ENCODE measurements at regions not wholly inside any gene's neighbourhood (a gene's known extent, or its start where the extent isn't known, plus 50 kb on each side); places are given as distances from the start of the nearest gene placed in this dataset.

DNA sequence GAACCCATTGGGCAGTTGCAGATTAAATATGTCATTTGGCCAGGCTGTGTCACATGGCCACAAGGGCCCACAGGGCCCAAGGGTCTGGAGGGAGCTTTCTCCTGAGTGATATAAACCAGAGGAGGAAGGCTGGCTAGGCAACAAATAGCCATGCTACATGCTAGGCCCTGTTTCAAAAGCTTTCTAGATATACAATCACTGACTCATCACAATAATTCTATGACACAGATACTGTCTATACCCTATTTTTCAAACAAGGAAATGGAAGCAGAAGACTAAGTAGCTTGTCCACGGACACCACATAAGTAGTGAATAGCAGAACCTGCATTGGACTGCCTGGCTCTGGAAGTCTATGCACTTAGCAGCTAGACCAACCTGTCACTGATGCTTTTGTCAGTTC, 625.4 kb downstream of the NTRK3 start:
- no peak for DNase-seq (ENCODE audit: low spot score)

DNA sequence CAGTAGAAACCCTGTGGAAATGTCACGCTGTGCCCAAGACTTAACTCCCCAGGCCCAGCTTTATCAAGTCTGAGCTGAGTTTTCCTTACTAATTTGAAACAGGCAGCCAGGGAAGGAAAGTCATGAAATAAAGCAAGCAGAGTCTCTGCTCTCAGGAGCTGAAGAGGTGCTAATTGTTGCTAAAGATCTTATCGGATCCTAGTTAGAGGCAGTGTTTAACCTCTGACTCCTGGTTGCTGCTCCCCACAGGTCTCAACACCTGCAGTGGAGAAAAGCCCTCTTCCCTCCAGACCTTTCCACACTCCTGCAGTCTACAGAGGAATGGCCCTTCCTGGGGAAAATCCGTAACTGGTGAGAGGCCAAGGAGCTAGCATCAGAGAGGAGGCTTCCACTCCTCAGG, 628.2 kb downstream of the NTRK3 start:
- no peak for DNase-seq (ENCODE audit: low spot score)

DNA sequence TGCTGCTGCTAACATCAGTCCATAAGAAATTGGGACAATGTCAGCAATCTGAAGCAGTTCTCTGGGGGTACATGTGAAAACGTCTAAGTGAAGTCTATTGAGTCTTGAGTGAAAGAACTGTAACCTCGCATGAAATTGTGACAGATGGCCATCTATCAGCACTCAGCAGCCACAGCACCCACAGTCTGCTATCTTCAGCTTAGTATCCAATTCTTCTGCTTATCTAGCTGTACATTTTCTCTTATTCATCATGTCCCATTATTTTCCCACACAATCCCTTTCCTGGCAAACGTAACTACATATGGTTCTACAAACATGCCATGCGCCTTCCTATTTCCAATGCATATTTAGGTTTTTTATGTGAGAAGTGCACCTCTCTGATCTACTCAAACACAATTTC, 629.7 kb downstream of the NTRK3 start:
- DNase-seq (ENCODE audit: low spot score), result no peak

DNA sequence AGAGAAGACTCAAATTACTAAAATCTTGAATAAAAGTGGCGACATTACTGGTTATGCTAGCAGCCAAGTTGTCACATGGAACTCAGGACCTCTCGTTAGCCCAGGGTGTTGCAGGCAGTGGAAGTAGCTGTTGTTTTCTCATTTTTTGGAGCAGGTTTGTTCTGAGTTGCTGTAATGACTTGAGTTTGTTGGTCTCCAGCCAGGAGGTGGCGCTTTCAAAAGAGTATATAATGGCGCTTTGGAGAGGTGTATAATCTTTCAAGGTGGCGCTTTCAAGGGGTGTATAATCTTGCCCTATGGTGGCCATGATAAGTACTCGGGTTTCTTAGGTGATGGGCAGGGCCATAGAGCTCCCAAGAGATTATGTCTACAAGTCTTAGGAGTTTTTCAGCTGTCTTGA, 632.7 kb downstream of the NTRK3 start:
- DNase-seq (ENCODE audit: low spot score), result no peak

DNA sequence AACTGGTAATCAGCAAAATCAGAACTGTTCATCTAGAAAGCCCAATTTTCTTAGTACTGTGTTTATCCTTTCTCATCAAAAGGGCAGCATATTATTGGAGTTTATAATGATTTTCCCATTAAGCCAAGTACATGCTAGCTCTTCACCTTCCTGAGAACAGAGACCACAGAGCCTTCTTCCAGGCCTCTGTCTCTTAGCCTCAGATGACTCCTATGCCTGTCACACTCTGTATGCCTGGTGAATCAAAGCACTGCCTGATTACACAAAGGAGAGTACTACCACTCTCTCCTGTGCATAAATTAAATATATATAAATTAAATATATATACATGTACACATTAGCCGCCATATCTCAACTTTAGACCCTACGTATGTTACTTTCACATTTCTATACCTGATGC, 636.1 kb downstream of the NTRK3 start:
- no peak for DNase-seq (ENCODE audit: low spot score)

DNA sequence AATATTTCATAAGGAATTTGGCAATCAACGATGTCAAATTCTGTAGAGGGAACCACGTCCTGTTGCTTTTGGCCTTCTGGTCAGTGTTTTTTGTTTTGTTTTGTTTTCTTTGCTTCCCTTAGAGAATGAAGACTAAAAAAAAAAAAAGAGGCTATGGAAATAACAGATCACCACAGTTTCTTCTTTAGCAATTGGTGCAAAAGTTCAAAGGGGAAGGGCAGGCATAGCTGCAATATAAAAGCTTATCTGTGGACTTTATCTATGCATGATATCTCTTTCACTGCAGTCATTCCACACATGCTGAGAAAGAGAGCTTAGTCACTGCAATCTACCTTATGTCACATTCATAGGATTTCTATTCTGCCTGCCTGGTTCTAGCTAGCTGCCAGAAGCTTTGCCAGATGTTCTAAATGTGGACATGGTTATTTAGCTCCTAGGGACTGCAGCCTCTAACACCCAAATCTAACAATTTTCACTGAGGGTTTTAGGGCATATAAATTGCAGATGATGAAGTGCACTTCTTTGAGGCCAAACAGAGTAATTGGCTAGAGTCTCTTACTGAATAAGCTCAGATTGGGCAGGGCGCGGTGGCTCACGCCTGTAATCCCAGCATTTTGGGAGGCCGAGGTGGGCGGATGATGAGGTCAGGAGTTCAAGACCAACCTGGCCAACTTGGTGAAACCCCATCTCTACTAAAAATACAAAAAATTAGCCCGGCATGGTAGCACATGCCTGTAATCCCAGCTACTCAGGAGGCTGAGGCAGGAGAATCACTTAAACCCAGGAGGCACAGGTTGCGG, 637.2 kb downstream of the NTRK3 start:
- no peak for DNase-seq (ENCODE audit: low spot score)

DNA sequence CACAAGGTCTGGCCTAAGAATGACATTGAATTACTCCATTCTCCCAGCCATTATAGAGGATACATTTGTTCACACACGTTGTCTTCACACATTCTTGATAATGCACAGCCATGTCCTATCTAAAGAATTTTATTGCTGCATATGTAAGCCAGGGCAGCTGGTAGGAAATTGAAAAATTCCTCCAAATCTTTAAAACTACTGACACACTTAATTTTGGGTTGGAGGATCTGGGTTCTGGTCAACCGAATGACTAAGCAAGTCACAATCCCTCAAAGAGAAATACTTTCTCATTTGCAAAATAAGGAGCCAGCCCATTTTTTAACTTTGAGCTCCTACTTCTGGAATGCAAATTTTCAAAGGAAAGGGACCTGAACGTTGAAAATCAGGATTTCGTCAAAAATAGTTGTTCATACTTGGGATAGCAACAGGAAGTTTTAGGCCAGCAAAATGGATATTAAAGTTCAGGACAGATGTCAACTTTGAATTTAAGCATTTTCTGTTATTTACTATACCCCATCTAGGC, 638.3 kb downstream of the NTRK3 start:
- no peak for DNase-seq (ENCODE audit: low spot score)

DNA sequence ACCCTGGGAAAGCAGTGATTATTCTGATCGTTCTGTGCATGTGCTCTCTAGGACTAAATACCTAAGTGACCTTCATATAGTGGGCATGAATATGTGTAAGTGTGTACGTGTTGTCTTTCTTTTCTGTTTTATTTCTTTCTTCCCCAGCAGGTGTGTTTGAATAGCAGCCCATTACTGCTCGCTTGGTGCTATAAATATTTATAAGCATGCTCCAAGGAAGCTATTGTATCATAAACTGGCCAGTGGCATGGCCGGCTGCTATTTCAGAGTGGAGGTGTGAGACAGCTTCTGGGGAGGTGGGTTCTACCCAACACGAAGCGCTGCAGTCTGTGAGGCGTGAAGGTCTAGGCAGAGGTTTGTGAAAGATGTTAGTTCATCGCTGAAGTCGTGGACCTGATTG, 641.8 kb downstream of the NTRK3 start:
- DNase-seq (ENCODE audit: low spot score), result no peak

DNA sequence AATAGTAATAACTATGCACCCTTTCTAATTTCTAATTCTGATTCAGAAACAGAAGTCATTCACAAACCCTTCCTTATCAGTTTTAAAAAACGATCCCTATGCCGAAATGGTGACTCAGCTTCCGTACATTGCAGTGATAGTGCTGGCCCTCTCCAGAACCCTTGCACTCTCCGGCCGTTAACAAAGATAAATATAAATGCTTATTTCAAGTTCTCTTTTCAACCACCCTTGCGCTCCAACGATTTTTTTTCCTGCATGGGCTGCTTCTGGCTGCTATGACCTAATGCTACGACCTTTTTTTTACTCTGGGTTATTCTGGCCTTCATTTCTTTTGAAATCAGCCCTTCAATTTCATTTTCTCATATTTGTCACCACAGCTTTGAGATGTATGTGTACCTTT, 646.2 kb downstream of the NTRK3 start:
- no peak for DNase-seq (ENCODE audit: low spot score)

DNA sequence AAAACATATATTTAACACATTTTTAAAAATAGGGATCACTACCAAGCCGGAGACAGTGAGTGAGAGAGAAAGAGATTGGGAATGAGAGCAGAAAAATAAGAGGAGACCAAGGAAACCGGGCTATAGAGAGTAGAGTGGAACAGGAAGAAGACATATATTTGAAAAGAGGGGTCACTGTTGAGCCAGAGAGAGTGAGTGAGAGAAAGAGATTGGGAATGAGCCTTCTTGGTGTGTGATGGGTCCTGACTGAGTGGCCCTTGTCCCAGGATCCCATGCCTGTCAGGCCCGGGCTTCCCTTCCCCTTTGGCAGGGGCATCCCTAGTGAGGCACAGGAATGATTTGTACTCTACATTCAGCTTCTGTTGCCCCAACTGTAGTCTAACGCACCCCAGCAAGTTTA, 646.6 kb downstream of the NTRK3 start:
- no peak for DNase-seq (ENCODE audit: low spot score)

DNA sequence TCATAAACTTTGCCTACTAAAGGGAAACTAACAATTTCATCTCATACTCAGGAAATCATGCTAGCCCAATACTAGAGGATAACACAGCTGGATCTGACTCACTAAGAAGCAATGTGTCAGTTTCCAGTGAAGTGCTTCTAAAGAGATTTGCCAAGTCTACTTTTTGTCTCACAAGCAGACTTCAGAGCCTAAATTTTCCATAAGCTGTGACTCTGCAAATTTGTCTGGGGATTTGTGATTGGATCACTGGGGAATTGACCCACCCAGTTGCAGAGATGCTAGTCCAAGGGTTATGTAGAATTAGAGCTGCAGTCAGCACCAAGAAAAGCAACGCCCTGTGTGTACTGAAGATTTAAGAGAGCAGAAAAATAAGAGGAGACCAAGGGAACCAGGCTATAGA, 647.1 kb downstream of the NTRK3 start:
- DNase-seq (ENCODE audit: low spot score), result no peak

DNA sequence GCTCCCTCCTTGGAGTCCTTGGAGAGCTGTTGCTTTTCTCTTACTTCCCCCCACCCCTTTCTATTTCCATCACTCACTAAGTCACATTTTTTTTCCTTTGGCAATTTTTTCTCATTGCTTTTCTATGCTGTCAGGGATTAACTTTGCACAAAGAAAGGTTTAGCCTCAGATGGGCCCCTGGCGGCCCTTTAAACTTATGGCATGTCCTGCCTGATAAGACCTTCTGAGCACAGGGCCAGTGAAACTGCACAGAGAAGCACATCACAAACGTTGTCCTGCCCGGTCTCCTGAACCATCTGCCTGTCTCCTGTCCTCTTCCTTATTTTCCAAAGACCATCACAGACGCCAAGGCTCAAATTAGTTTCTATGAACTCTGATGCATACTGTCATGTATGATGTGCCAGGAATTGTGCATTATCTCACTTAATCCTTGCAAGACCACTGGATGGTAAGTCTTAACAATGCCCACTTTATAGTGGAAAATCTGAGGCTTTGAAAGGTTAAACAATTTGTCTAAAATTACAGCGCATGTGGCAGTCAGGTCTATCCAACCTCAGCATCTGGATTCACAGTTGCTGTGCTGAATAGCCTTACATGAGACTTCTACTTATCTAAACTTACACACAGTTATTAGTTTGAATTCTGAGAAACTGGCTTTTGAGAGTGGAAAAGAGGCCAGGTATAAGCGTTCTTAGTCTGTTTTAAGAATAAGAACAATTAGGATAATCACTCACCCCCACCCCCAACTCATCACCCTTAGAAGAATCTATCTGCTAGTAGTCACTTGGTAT, 648.1 kb downstream of the NTRK3 start:
- DNase-seq (ENCODE audit: low spot score), result no peak

DNA sequence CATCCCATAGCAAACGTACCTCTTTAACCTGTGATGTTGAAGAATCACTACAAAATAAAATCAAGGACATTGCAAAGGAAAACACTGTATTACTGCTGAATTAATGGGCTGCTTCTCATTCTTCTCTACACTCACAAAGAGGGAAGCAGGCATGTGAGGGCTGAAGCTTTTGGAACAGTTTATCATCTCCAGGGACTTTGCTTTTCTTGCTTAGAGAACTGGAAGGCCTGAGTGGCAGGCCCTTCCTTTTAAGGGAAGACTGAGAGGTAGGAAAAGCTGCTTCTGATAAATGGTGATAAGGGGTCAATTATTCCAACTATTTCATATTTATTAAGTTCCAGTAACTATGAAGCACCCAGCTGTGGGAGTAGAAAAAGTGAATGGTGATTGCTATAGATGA, 649.6 kb downstream of the NTRK3 start:
- no peak for DNase-seq (ENCODE audit: low spot score)

DNA sequence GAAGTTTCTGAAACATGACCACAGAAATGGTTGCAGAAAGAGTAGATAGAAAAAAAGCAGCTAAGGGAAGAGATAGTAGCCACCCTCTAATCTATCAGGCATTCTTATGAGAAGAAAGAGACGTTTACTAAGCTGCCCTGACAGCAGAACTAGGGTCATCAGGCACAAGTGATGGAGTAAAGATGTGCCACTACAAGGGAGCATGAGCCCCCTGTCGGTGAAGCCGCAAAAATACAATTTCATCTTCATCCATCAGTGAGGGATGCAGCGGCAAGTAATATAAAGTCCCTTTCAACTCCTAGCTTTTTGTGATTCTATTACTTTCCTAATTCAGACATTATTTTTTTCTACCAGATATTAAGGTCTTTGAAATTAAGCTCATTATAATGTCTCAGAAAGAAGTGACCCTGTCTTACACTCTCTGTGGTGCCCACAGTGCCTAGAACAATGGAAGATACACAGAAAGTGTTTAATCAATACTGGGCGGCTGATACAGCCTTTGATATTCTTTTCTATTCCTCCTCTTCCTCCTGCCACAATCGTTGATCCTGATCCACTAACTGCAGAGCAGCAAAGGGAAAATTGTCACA, 651.6 kb downstream of the NTRK3 start:
- peak; percentile 8 for DNase-seq (ENCODE audit: low spot score)

DNA sequence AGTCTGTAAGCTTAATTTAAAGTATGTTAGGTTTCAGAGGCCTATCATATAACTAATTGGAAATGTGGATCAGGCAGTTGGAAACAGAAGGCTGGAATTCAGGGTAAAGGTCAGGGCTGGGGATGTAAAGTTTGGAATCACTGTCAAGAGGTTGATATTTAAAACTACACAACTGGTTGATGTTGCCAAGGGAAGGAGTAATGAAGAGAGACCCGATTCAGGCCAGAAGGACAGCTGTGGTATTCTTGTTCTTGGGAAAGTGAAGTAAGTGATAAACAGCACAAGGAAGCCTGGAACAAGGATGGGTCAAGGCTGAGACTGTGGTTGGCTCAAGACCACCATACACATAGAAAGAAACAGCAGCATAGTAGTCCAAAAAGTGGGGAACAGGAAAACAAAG, 654.2 kb downstream of the NTRK3 start:
- DNase-seq (ENCODE audit: low spot score), result no peak

DNA sequence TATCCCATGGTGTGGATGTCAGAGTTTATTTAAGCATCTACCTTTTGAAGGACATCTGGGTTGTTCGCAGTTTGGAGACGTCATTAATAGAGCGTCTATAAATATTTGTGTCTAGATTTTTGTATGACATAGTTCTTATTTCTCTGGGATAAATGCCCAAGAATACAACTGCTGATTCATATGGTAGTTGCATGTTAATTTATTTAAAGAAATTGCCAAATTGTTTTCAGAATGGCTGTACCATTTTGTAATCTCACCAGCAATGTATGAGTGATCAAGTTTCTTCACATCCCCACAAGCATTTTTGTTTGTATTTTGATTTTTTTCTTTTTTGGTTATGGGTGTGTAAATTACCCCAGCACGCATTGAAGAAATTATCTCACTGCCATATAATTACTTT, 656.9 kb downstream of the NTRK3 start:
- no peak for DNase-seq (ENCODE audit: low spot score)

DNA sequence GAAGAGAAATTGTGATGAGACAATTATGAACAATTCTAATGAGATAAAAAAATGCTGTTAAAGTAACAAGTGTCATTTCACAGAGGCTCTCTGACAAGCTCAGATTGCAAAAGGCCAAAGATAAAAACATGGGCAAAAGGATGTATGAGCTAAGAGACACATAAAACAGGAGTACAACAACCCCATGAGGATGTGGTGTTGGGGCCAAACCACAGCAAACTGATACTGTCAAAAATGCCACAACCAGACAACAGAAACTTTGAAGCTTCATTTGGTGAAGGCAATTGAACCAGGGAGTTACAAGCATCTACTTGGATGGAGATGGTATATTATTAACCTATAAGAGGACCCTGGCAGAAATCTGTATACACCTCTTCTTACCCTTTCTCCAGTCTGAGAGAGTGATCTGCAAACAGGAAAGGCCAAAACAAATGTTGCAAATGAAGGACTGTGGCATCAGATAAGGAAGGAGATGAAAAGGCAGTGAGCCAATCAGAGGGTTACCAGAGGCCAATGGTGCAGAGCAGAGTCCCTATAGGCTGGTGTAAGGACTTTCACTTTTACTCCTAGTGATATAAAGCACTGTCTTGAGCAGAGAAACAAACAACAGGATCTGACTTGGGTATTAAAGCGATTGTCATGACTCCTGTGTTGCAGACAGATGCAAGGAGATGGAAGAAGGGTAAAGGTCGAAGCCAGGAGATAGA, 659.0 kb downstream of the NTRK3 start:
- DNase-seq (ENCODE audit: low spot score), result peak; percentile 27

DNA sequence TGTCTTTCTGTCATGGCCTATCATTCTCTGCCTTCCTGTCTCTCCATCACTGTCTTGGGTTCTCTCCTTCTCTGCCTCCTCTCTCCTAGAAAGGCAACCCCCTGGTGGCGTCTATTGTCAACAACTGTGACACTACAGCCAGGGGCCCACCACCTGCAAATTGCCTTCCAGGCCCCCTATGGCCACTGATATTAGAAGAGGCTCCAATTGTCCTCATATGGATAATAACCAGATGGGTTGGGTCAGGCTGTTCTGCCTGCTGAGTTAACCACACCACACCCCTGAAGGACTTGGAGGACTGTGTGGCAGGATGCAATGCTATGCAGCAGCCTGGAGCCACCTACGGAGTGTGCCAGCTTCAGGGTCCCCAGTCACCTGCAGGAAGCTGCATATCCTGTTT, 665.0 kb downstream of the NTRK3 start:
- no peak for DNase-seq (ENCODE audit: low spot score)

DNA sequence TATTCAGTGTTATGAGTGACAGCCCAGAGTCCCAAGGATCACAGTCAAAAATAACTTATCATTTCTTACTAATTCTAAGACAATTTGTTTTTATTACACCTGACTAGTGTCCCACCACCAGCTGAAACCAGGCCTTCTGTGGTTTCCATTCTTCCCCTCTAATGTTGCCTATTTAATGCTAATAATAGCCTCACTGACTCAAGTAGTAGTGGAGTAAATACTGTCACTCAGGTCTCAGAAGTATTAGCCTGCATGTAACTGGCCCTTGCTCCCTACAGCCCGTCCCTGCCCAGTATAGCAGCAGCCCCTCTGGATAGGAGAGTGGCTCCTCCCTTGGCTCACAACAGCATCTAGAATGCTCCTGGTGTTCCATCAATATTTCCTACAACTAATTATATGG, 665.5 kb downstream of the NTRK3 start:
- no peak for DNase-seq (ENCODE audit: low spot score)

DNA sequence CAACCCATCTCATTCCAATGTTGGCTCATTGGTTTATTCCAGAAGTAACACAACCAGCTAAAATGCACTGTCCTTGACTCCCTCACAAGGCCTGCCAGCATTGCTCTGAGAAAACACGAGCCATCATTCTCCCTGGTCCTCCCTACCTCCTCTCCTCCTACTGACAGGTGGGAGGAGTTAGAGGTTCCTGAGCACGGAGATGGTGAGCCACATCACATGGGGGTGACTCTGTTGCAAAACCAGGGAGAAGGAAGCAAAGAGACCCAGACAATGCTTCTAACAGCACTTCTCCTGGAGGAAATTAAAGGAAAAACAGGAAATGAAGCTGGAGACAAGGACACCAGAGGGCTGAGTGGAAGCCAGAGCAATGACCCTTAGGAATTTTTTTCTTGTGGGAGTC, 667.4 kb downstream of the NTRK3 start:
- DNase-seq (ENCODE audit: low spot score), result no peak

DNA sequence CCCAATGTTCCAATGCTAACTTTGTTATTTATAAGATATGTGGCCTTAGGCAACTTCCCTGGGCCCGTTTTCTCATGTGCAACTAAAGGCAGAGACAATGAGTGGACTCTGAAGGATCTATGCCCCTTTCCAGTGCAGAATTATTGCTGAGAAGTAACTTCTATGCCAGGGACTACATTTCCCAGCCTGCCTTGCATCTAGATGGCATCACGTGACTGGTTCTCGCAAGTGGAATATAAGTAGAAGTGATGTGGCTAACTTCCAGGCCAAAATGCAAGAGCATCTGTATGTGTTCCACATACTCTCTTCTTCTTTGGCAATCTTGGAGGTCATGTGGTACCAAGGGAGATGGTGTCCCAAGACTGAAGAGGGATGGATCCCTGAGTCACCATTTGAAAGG, 674.4 kb downstream of the NTRK3 start:
- no peak for DNase-seq (ENCODE audit: low spot score)

DNA sequence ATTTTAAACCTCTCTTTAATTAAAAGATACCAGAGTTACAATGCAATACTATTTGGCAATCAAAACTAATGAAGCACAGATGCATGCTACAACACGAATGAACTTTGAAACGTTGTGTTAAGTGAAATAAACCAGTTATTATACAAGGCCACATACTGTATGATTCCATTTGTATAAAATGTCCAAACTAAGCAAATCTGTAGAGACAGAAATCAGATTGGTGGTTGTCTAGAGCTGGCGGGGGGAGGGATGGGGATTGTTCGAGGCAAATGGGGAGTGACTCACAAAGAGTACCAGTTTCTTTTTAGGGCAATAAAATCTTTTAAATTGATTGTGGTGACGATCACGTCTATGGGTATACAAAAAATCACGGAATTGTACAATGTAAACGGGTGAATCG, 677.0 kb downstream of the NTRK3 start:
- DNase-seq (ENCODE audit: low spot score), result no peak

Measured in CD4-positive, alpha-beta T cell treated with Interleukin-2 at 100 ng/mL for 4 hours (primary cell).